HG03571 (cell line): ENCODE measurements at regions not wholly inside any gene's neighbourhood (a gene's known extent, or its start where the extent isn't known, plus 50 kb on each side); places are given as distances from the start of the nearest gene placed in this dataset.

Experiments
- ATAC-seq: cut with Tn5 transposase; IDR thresholded peaks from one replicate; pipeline ENCODE4 v1.9.1; 2021; ENCODE audit not compliant: unreplicated experiment

GRCh38 chr3:193825617-193826016 lies 232.6 kb downstream of the OPA1 start:
- ATAC-seq: no peak

GRCh38 chr3:193826159-193826795 lies 233.3 kb downstream of the OPA1 start:
- no peak for ATAC-seq

- no peak for ATAC-seq
These were observed 234.1 kb downstream of the OPA1 start for GRCh38 chr3:193827040-193827669.

- no peak for ATAC-seq
These were observed 234.9 kb downstream of the OPA1 start for GRCh38 chr3:193827871-193828270.

- no peak for ATAC-seq
These were observed 235.5 kb downstream of the OPA1 start for GRCh38 chr3:193828477-193828876.

GRCh38 chr3:193829781-193830180 lies 236.8 kb downstream of the OPA1 start:
- ATAC-seq: no peak

GRCh38 chr3:193830791-193831191 lies 237.8 kb downstream of the OPA1 start:
- no peak for ATAC-seq

- ATAC-seq: peak; percentile 86
These were observed 238.8 kb downstream of the OPA1 start for GRCh38 chr3:193831495-193832455.

- ATAC-seq: no peak
These were observed 239.9 kb downstream of the OPA1 start for GRCh38 chr3:193832833-193833413.

GRCh38 chr3:193833592-193833991 lies 240.6 kb downstream of the OPA1 start:
- ATAC-seq: no peak

GRCh38 chr3:193835414-193835813 lies 242.4 kb downstream of the OPA1 start:
- ATAC-seq: no peak

GRCh38 chr3:193836511-193836910 lies 243.5 kb downstream of the OPA1 start:
- no peak for ATAC-seq

GRCh38 chr3:193836918-193837317 lies 243.9 kb downstream of the OPA1 start:
- ATAC-seq: no peak

- no peak for ATAC-seq
These were observed 244.4 kb downstream of the OPA1 start for GRCh38 chr3:193837347-193837827.

- no peak for ATAC-seq
These were observed 247.2 kb downstream of the OPA1 start for GRCh38 chr3:193840111-193840641.

GRCh38 chr3:193841581-193841980 lies 248.6 kb downstream of the OPA1 start:
- ATAC-seq: no peak

GRCh38 chr3:193842029-193842798 lies 249.2 kb downstream of the OPA1 start:
- peak; percentile 63 for ATAC-seq

- no peak for ATAC-seq
These were observed 249.9 kb downstream of the OPA1 start for GRCh38 chr3:193842832-193843473.

- peak; percentile 71 for ATAC-seq
These were observed 250.7 kb downstream of the OPA1 start for GRCh38 chr3:193843474-193844301.
